Calu3 (cell line): ENCODE measurements at regions not wholly inside any gene's neighbourhood (a gene's known extent, or its start where the extent isn't known, plus 50 kb on each side); places are given as distances from the start of the nearest gene placed in this dataset.

Experiments used
- BruUV-seq: library from RNA; stranded (reverse); fragments of 400-500 nt; replicated peaks from 2 replicates; lab custom pipeline; 2021; lab: Mats Ljungman, UMichigan
- CTCF ChIA-PET: fragments of 300-600 bp; sonication (Branson Sonifier 250); formaldehyde crosslinking; loops from one replicate; lab custom pipeline; 2022; ENCODE audit warnings: antibody characterized with exemption; lab: Charles Lee
- DNase-seq: peaks from one replicate; pipeline ENCODE4 v3.0.0; 2022
- H3K27ac Mint-ChIP-seq: one replicate; pipeline ENCODE4 v1.8.0; 2022; ENCODE audit warnings: mixed read lengths; ENCODE audit not compliant: unreplicated experiment
- H3K27me3 Mint-ChIP-seq: one replicate; pipeline ENCODE4 v1.8.0; 2022; ENCODE audit warnings: mixed read lengths; ENCODE audit not compliant: unreplicated experiment
- H3K36me3 Mint-ChIP-seq: one replicate; pipeline ENCODE4 v1.8.0; 2022; ENCODE audit warnings: mild to moderate bottlenecking, moderate library complexity, mixed read lengths; ENCODE audit not compliant: insufficient read depth, unreplicated experiment
- H3K4me1 Mint-ChIP-seq: one replicate; pipeline ENCODE4 v1.8.0; 2022; ENCODE audit warnings: mild to moderate bottlenecking, low read depth, mixed read lengths; ENCODE audit not compliant: unreplicated experiment
- H3K4me3 Mint-ChIP-seq: one replicate; pipeline ENCODE4 v1.8.0; 2022; ENCODE audit warnings: mild to moderate bottlenecking, low read depth, moderate library complexity, mixed read lengths; ENCODE audit not compliant: unreplicated experiment
- H3K9me3 Mint-ChIP-seq: one replicate; pipeline ENCODE4 v1.8.0; 2022; ENCODE audit warnings: low read depth, mixed read lengths; ENCODE audit not compliant: unreplicated experiment
- CTCF ChIP-seq: fragments of 200-600 bp; IDR thresholded peaks from one replicate; pipeline ENCODE4 v1.8.0; 2022; ENCODE audit warnings: antibody characterized with exemption; ENCODE audit not compliant: unreplicated experiment
- intact Hi-C: fragments of 100-400 bp; cut with micrococcal nuclease; formaldehyde crosslinking; loops from one replicate; pipeline ENCODE4 v1.10.0; 2022; ENCODE audit not compliant: unreplicated experiment

DNA sequence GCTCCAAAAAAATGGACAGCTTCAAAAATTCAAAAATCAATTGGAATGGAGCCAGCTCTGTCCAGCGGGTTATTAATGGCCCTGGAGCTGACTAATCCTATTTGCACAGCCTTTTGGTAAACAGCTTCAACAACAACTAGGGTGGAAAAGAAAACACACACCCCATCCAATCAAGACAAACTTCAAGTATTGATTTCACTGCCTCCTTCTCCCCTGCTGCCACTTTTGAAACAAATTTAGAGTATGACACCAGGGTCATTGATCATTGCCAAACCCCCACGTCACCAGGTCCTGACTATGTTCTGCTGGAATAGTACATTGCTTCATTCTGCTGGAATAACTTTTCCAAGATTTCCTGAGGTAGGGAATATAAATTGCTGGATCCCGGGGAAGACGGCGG lies 56.8 kb upstream of the GTF3A start:
- H3K27me3 Mint-ChIP-seq: peaks cover 5% of the 10 kb centered on the region
- H3K36me3 Mint-ChIP-seq: no peaks in the 10 kb centered on the region
- CTCF ChIA-PET: interaction anchor here (0.5 to 1.6 kb wide), 4 partner anchors 18 to 553 kb away, joined by 3 to 4 read pairs (median 4); no protein-coding TSS in a partner anchor
- H3K4me3 Mint-ChIP-seq: no peak overlapping the region
- H3K9me3 Mint-ChIP-seq: no peaks in the 10 kb centered on the region
- no TSS peak for BruUV-seq
- no peak for TF ChIP-seq CTCF
- H3K27ac Mint-ChIP-seq: no peak overlapping the region
- intact Hi-C loops: no loop called here
- H3K4me1 Mint-ChIP-seq: no peaks in the 10 kb centered on the region
- DNase-seq: no peak

DNA sequence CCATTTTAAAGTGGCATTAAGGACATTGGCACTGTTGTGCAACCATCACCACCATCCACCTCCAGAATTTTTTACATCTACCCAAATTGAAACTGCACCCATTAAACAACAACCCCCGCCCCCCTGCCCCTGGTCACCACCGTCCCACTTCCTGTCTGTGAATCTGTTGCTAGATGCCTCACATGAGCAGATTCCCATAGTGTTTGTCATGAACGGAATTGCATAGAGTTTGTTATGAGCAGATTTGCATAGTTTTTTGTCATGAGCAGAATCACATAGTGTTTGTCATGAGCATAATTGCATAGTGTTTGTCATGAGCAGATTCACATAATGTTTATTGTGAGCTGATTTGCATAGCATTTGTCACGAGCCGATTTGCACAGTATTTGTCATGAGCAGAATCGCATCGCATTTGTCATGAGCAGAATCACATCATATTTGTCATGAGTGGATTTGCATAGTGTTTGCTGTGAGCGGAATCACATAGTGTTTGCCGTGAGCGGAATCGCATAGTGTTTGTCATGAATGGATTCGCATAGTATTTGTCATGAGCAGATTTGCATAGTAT lies 54.0 kb upstream of the GTF3A start:
- intact Hi-C loops: no loop called here
- no peak for DNase-seq
- CTCF ChIA-PET: no interaction called here
- Mint-ChIP-seq H3K27ac (no peak overlapping the region), H3K36me3 (no peaks in the 10 kb centered on the region), H3K9me3 (no peaks in the 10 kb centered on the region), H3K4me3 (no peak overlapping the region), H3K27me3 (peaks cover 26% of the 10 kb centered on the region), H3K4me1 (no peaks in the 10 kb centered on the region)
- no TSS peak for BruUV-seq
- no peak for TF ChIP-seq CTCF

DNA sequence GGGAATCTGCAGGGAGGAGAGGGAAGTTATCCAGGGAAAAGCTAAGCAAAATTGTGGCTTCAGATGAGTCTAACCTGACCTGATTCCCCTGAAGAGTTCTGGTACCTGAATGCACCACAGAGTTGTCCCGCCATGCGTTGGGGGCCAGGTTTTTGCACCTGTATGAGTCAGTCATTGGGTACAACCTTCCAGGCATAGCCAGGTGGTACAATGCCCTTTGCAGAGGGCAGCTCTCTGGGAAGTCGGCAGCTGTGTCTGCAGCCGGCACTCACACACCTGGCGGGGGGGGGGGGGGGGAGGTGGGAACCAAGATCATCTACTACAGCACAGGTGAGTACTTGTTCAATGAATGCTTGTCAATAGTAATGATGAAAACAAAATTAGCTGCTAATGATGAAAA lies 52.5 kb upstream of the GTF3A start:
- intact Hi-C loops: no loop called here
- Mint-ChIP-seq H3K36me3 (no peaks in the 10 kb centered on the region), H3K9me3 (no peaks in the 10 kb centered on the region), H3K27ac (no peak overlapping the region), H3K4me1 (no peaks in the 10 kb centered on the region), H3K27me3 (peaks cover 26% of the 10 kb centered on the region), H3K4me3 (no peak overlapping the region)
- DNase-seq: no peak
- no peak for TF ChIP-seq CTCF
- no TSS peak for BruUV-seq
- CTCF ChIA-PET: interaction anchor here (1.0 kb wide), 1 partner anchor 10 kb away, joined by 3 read pairs; no protein-coding TSS in a partner anchor

DNA sequence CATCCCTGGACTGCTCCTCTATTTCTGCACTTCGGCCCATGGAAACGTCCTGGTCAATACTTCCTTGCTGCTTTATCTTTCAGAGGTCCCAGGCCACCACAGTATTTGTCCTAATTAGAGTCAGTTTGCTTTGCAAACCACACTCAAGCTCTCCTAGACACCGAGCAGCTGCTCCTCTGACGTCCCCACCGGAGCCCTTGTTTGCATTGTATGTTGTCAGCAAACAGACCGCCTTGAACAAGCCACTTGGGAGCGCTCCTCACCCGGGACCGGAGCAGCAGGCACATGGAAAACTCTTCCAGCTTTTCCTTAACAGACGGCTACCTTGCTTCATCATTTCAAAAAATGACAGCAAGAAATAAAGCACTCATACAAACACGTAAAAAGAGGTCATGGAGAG lies 51.5 kb upstream of the GTF3A start:
- Mint-ChIP-seq H3K27ac (no peak overlapping the region), H3K4me3 (no peak overlapping the region), H3K36me3 (no peaks in the 10 kb centered on the region), H3K9me3 (no peaks in the 10 kb centered on the region), H3K27me3 (peaks cover 26% of the 10 kb centered on the region), H3K4me1 (no peaks in the 10 kb centered on the region)
- CTCF ChIA-PET: interaction anchor here (1.0 kb wide), 1 partner anchor 11 kb away, joined by 3 read pairs; no protein-coding TSS in a partner anchor
- no peak for DNase-seq
- intact Hi-C loops: no loop called here
- no TSS peak for BruUV-seq
- no peak for TF ChIP-seq CTCF
